GM12874 (cell line): ENCODE measurements at regions not wholly inside any gene's neighbourhood (a gene's known extent, or its start where the extent isn't known, plus 50 kb on each side); places are given as distances from the start of the nearest gene placed in this dataset.

Source experiments
- CTCF ChIP-seq: IDR thresholded peaks from 2 replicates; pipeline ENCODE4 v1.5.1; 2011; ENCODE audit warnings: low read depth, mild to moderate bottlenecking, control low read depth, low read length, moderate library complexity; ENCODE audit not compliant: insufficient read depth

- no peak for TF ChIP-seq CTCF
Observed at GRCh38 chrX:25072247-25072646, 56.5 kb upstream of the ARX start.

DNA sequence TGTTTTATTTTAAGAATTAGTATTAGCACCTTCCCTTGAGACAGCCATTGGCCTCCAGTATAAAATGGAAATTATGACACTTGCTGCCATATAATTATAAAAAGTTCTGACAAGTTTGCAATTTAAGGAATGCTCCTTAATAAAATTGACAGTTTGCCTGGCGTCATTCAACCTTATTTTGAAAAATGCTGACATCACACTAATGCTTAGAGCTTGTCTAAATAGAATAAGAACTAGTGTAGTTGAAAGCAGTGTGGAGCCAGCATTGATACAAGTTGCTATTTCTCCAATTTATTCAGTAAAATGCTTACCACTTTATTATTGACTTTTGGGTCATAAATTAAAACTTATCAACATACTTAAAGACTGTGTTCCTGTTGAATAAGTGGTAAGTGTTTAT, 54.3 kb upstream of the ARX start:
- TF ChIP-seq CTCF: no peak

GRCh38 chrX:25069209-25069608, 53.4 kb upstream of the ARX start:
- TF ChIP-seq CTCF: no peak

DNA sequence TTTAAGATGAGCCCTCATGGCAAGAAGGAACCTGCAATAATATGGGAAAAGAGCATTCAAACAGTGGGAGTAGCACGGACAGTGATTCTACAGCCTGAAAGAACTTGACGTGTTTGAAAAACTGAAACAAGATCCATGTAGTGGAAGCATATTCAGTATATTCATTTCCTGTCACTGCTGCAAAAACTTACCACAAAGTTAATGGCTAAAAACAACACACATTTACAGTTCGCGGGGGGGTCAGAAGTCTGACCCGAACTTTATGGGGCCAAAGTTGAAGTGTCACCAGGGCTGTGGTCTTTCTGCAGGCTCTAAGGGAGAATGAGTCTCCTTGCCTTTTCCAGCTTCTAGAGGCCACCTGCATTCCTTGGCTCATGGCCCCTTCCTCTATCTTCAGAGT, 52.6 kb upstream of the ARX start:
- TF ChIP-seq CTCF: no peak

- TF ChIP-seq CTCF: no peak
Observed at GRCh38 chrX:25067271-25068172, 51.8 kb upstream of the ARX start.

- TF ChIP-seq CTCF: no peak
Observed at GRCh38 chrX:25066131-25066530, 50.4 kb upstream of the ARX start.
